ENCODE measurements at regions not wholly inside any gene's neighbourhood (a gene's known extent, or its start where the extent isn't known, plus 50 kb on each side); places are given as distances from the start of the nearest gene placed in this dataset.
A peak's percentile ranks its signal among the peaks of the same experiment; 100 is the strongest.

DNA sequence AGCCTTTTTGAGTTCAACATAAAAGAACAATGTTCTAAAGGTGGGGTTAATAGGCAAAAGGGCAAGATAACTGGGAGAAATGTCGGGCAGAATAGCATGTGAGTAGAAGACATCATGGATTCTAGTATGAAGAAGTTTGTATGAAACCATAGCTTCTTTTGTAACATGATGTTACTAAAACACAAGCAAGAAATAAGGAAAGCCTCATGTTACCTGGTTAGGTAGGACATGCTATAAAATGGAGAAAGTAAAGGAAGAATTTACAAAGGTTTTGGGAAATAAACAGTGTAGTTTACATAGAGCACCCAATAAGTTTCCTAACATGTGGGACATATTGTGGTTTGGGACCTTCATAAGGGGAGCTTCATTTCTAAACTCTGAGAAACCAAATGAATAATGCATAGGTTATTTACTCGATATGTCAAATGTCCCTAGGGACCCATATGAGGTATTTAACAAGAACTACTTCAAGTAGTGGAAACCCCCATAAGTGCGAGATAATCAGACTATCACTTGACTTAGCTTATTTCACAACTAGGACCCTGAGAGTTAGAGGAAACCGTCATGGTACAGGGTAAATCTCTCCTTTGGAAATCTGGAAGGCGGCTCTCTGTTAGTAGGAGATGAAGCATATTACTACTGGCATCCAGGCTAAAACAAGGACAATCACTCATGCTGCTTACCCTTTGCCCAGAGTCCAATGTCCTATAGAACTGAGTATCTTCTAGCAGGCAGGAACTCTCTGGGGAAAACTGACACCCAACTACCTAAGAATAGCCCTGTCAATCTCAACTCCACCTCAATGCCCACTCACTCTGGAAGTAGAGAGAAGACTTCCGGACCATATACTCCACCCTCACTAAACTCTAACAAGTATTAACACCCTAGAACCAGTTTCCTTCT, 57.5 kb downstream of the ILRUN start:
- Histone ChIP-seq H3K9me3 (no peaks in the 10 kb centered on the region), H3K4me1 (peaks cover 0 to 6% (median 0%) of the 10 kb centered on the region in 4 donors), H3K36me3 (peaks cover 0 to 32% (median 18%) of the 10 kb centered on the region in 4 donors), H3K27me3 (no peaks in the 10 kb centered on the region), H3K4me3 (no peak overlapping the region), H3K27ac (no peak overlapping the region)
- DNase-seq, result peak in 1 of 2 donors; percentile 30
- no peak for TF ChIP-seq POLR2AphosphoS5 (IDR thresholded peaks at IDR 0.05)
- TF ChIP-seq POLR2A (IDR thresholded peaks at IDR 0.05), result no peak
- no peak for TF ChIP-seq EP300 (IDR thresholded peaks at IDR 0.05)
- TF ChIP-seq, protein P1, sequence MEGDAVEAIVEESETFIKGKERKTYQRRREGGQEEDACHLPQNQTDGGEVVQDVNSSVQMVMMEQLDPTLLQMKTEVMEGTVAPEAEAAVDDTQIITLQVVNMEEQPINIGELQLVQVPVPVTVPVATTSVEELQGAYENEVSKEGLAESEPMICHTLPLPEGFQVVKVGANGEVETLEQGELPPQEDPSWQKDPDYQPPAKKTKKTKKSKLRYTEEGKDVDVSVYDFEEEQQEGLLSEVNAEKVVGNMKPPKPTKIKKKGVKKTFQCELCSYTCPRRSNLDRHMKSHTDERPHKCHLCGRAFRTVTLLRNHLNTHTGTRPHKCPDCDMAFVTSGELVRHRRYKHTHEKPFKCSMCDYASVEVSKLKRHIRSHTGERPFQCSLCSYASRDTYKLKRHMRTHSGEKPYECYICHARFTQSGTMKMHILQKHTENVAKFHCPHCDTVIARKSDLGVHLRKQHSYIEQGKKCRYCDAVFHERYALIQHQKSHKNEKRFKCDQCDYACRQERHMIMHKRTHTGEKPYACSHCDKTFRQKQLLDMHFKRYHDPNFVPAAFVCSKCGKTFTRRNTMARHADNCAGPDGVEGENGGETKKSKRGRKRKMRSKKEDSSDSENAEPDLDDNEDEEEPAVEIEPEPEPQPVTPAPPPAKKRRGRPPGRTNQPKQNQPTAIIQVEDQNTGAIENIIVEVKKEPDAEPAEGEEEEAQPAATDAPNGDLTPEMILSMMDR (IDR thresholded peaks at IDR 0.05), result no peak
- WGBS, 5 donors, result 79 to 85% (median 83%) methylated on average over 6 of the region's 6 CpGs
- intact Hi-C loops (cut with DNase I; ENCODE audit: low total_unique reads), result no loop called here

DNA sequence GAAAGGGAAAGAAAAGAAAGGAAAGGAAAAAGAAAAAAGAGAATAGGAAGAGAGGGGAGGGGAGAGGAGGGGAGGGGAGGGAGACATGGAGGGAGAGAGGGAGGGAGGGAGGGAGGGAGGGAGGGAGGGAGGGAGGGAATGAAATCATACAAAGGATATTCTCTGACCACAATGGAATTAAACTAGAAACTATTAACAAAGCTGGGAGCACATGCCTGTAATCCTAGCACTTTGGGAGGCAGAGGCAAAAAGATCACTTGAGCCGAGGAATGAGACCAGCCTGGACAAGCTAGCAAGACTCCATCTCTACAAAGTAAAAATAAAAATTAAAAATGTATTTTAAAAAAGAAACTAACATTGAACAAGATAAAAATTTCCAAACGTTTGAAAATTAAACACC, 62.8 kb downstream of the ILRUN start:
- Histone ChIP-seq H3K4me1 (peaks cover 0 to 12% (median 6%) of the 10 kb centered on the region in 4 donors), H3K27me3 (no peaks in the 10 kb centered on the region), H3K27ac (no peak overlapping the region), H3K4me3 (no peak overlapping the region), H3K9me3 (no peaks in the 10 kb centered on the region), H3K36me3 (peaks cover 0 to 16% (median 5%) of the 10 kb centered on the region in 4 donors)
- no peak for DNase-seq
- 53 to 57% (median 56%) methylated on average over 2 of the region's 2 CpGs for WGBS, 5 donors
- intact Hi-C loops (cut with DNase I; ENCODE audit: low total_unique reads), result no loop called here
- TF ChIP-seq POLR2A (IDR thresholded peaks at IDR 0.05) (no peak), EP300 (IDR thresholded peaks at IDR 0.05) (no peak), POLR2AphosphoS5 (IDR thresholded peaks at IDR 0.05) (no peak)
- TF ChIP-seq, protein P1 (IDR thresholded peaks at IDR 0.05), result no peak

DNA sequence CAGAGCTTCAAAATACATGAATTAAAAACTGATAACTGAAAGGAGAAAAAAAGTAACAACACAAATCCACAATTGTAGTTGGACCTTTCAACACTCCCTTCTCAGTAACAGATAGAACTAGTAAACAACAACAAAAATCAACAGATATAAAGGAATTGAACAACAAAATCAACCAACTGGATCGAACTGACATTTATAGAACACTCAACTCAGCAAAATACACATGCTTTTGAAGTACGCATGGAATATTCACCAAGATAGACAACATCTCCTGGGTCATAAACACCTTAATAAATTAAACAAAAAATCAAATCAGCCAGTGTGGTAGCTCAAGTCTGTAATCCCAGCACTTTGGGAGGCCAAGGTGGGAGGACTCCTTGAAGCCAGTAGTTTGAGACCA, 63.3 kb downstream of the ILRUN start:
- Histone ChIP-seq H3K9me3 (no peaks in the 10 kb centered on the region), H3K27ac (no peak overlapping the region), H3K4me1 (peaks cover 0 to 11% (median 4%) of the 10 kb centered on the region in 4 donors), H3K27me3 (no peaks in the 10 kb centered on the region), H3K4me3 (no peak overlapping the region), H3K36me3 (peaks cover 0 to 17% (median 5%) of the 10 kb centered on the region in 4 donors)
- intact Hi-C loops (cut with DNase I; ENCODE audit: low total_unique reads), result no loop called here
- DNase-seq, result no peak
- 95 to 98% (median 96%) methylated on average over 2 of the region's 2 CpGs for WGBS, 5 donors
- no peak for TF ChIP-seq POLR2AphosphoS5 (IDR thresholded peaks at IDR 0.05)
- no peak for TF ChIP-seq EP300 (IDR thresholded peaks at IDR 0.05)
- TF ChIP-seq, protein P1 (IDR thresholded peaks at IDR 0.05), result no peak
- TF ChIP-seq POLR2A (IDR thresholded peaks at IDR 0.05), result no peak

DNA sequence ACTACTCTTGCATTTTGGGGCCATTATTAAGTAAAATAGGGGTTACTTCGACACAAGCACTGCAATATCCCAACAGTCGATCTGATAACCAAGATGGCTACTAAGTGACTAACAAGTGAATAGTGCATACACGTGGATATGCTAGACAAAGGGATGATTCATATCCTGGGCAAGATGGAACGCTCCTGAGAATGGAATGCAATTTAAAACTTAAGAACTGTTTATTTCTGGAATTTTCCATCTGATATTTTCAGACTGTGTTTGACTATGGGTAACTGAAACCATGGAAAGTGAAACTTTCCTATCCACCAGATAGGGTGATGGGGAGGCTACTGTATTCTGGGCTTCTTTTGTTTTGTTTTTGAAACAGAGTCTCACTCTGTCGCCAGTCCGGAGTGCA, 66.5 kb downstream of the ILRUN start:
- WGBS, 5 donors, result 74 to 80% (median 79%) methylated on average over 6 of the region's 6 CpGs

More for the DNA sequence above, 66.5 kb downstream of the ILRUN start:
- H3K4me3 ChIP-seq, result no peak overlapping the region
- H3K4me1 ChIP-seq, result peaks cover 0 to 11% (median 3%) of the 10 kb centered on the region in 4 donors
- no peaks in the 10 kb centered on the region for H3K9me3 ChIP-seq
- intact Hi-C loops (cut with DNase I; ENCODE audit: low total_unique reads), result no loop called here
- peaks cover 0 to 7% (median 2%) of the 10 kb centered on the region in 4 donors for H3K36me3 ChIP-seq
- DNase-seq, result no peak
- H3K27me3 ChIP-seq, result no peaks in the 10 kb centered on the region
- no peak overlapping the region for H3K27ac ChIP-seq
- TF ChIP-seq POLR2A (IDR thresholded peaks at IDR 0.05), result no peak
- TF ChIP-seq, protein P1 (IDR thresholded peaks at IDR 0.05), result no peak
- TF ChIP-seq EP300 (IDR thresholded peaks at IDR 0.05), result no peak
- TF ChIP-seq POLR2AphosphoS5 (IDR thresholded peaks at IDR 0.05), result no peak
